Heart left ventricle (tissue), 16 donors: ENCODE measurements at regions not wholly inside any gene's neighbourhood (a gene's known extent, or its start where the extent isn't known, plus 50 kb on each side); places are given as distances from the start of the nearest gene placed in this dataset.

ENCODE experiments used
- ATAC-seq, 4 donors: fragments of 200-7000 bp; cut with Tn5 transposase; one replicate each; pipeline ENCODE4 v1.9.1; 2020 to 2022; ENCODE audit warnings: moderate library complexity in 4 of 4, mild to moderate bottlenecking in 3 of 4, moderate number of reproducible peaks in 1 of 4
- DNase-seq, 5 donors: peaks; one replicate each; pipeline ENCODE4 v3.0.0-alpha.2; 2020
- H3K27ac ChIP-seq, 12 donors: fragments of 200-600 bp; sonication (generic) in 4 of 12; one replicate each; pipeline versions ENCODE4 v1.5.0 to v1.8.0; 2016 to 2022; ENCODE audit warnings: mild to moderate bottlenecking in 2 of 12
- H3K27me3 ChIP-seq, 9 donors: fragments of 200-600 bp; sonication (generic) in 2 of 9; one replicate each; pipeline versions ENCODE4 v1.5.1 to v1.8.0; 2016 to 2022; ENCODE audit warnings: mild to moderate bottlenecking in 3 of 9
- H3K36me3 ChIP-seq, 9 donors: fragments of 200-600 bp; sonication (generic) in 2 of 9; one replicate each; pipeline versions ENCODE4 v1.5.0 to v1.8.0; 2018 to 2022; ENCODE audit warnings: mild to moderate bottlenecking in 2 of 9
- H3K4me1 ChIP-seq, 12 donors: fragments of 200-600 bp; sonication (generic) in 4 of 12; one replicate each; pipeline versions ENCODE4 v1.5.0 to v1.8.0; 2016 to 2022; ENCODE audit warnings: mild to moderate bottlenecking in 3 of 12
- H3K4me3 ChIP-seq, 12 donors: fragments of 200-600 bp; sonication (generic) in 4 of 12; one replicate each; pipeline versions ENCODE4 v1.5.0 to v1.8.0; 2017 to 2022; ENCODE audit warnings: mild to moderate bottlenecking in 9 of 12, moderate library complexity in 4 of 12
- H3K9me3 ChIP-seq, 12 donors: fragments of 200-600 bp; sonication (generic) in 4 of 12; one replicate each; pipeline versions ENCODE4 v1.5.0 to v1.8.0; 2016 to 2022; ENCODE audit warnings: mild to moderate bottlenecking in 1 of 12
- CTCF ChIP-seq, 12 donors: fragments of 200-600 bp; sonication (generic) in 4 of 12; IDR thresholded peaks; one replicate each; pipeline versions ENCODE4 v1.5.0 to v1.8.0; 2018 to 2022; ENCODE audit warnings: antibody characterized with exemption in 12 of 12, mild to moderate bottlenecking in 5 of 12
- POLR2A ChIP-seq, 2 donors: fragments of 450-650 bp; IDR thresholded peaks; one replicate each; pipeline ENCODE4 v1.6.1; 2017; ENCODE audit warnings: antibody characterized with exemption in 2 of 2, mild to moderate bottlenecking in 2 of 2, moderate library complexity in 2 of 2
- WGBS, 4 donors: extraction: QIAGEN DNeasy Blood & Tissue Kit in 2 of 4; methylation state at CpG; one replicate each; pipeline versions ENCODE4 v1.1.5 to v1.1.7; 2013 to 2018; 5-methylcytosine and 5-hydroxymethylcytosine counted together
- intact Hi-C, 10 donors: fragments of 100-400 bp; cut with DNase I; formaldehyde crosslinking; loops; one replicate each; pipeline versions ENCODE4 v1.11.1 to v1.14.2; 2022
- donor health status: ischemic (EF 13 %, LVEDD 7.1; RV severe dilation, severe dysfunction).
- donor health status: healthy with polysubstance abuse.
- donor health status: DM: no; HTN: yes; CAD: no.
- donor health status: DM: no; HTN: no; CAD: no.
- donor health status: ischemic (EF 25% LVEDD 6.9; RV normal size, moderate dysfunction).
- donor health status: ischemic (EF 25% LVEDD 5.7; RV mildly dilated, moderate dysfunction).
- donor health status: healthy.
- donor health status: DM: yes; HTN: yes; CAD: no.
- donor health status: ischemic (EF 35%, LVEDD 5.7; RV mildly dilated, moderate dysfunction).
- donor health status: nonischemic (EF 11% LVEDD 7.7; RV severe dilation, severe dysfunction).
- donor health status: DM: yes; HTN: yes; CAD: no.
- donor health status: PGD.
- donor health status: ischemic (EF 29% LVEDD 5.4; RV normal size, mild dysfunction).
- donor health status: nonischemic (EF 23%, LVEDD 6.1; RV moderate dilation, normal function).

GRCh38 chr3:117556646-117557407 lies 847.2 kb downstream of the TUSC7 start:
- H3K27me3 ChIP-seq = no peaks in the 10 kb centered on the region
- ATAC-seq (no peak), DNase-seq (no peak)
- H3K4me1 ChIP-seq = no peaks in the 10 kb centered on the region
- TF ChIP-seq POLR2A (IDR thresholded peaks at IDR 0.05) = no peak
- TF ChIP-seq CTCF (IDR thresholded peaks at IDR 0.05) = no peak
- H3K9me3 ChIP-seq = no peaks in the 10 kb centered on the region
- no peak overlapping the region for H3K27ac ChIP-seq
- intact Hi-C loops = no loop called here
- H3K4me3 ChIP-seq = no peak overlapping the region
- H3K36me3 ChIP-seq = no peaks in the 10 kb centered on the region
- 62 to 71% (median 66%) methylated on average over 2 of the region's 2 CpGs for WGBS, 4 donors

DNA sequence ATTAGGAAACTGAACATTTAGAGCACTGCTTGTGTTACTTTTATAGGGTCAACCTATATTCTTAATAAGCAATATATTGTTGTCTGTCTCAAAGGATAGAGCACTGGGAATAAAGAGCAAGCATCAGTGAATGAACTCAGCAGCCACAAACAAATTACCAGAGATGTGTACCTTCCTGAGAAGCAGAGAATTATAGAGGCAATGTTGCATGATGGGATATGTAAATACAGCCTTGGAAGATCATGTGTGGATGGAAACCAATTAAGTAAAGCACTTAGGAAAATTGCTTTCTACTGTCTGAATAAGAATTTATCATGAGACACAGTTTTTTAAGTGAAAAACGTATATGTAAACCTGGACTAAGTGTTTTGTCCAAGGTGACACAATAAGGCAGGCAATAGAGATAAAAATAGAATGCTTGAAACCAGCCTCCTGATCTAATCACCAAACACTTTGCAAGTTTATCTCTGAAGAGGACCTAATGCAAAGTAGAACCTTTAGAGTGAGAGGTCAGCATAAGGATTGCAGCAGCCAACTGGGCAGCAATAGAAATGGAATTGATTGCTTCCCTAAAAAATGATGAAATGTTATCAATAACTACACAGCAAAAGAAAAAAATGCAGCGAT lies 848.0 kb downstream of the TUSC7 start:
- H3K4me1 ChIP-seq = no peaks in the 10 kb centered on the region
- no peaks in the 10 kb centered on the region for H3K27me3 ChIP-seq
- H3K27ac ChIP-seq = no peak overlapping the region
- H3K4me3 ChIP-seq = no peak overlapping the region
- no peaks in the 10 kb centered on the region for H3K36me3 ChIP-seq
- intact Hi-C loops = no loop called here
- TF ChIP-seq POLR2A (IDR thresholded peaks at IDR 0.05) (no peak), CTCF (IDR thresholded peaks at IDR 0.05) (no peak)
- 50 to 59% (median 52%) methylated on average over 2 of the region's 2 CpGs for WGBS, 4 donors
- no peak for DNase-seq
- no peaks in the 10 kb centered on the region for H3K9me3 ChIP-seq
- no peak for ATAC-seq

DNA sequence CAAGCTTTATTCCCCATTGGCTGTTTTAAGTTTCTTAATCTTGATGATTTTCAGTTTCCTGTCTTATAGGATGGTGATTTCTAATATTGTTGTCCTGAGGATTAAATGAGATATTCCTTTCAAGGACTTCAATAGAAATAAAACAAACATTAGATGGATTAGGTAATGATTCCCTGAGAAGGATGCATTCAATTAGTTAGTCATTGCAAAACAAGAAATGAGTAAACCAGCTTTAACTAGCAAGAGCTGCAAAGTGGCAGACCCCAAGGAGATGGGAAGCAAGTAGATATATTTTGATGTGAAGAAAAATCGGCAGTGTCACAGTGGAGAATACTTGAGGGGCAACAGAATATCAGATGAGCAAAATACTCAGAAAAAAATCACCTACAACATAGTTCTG lies 849.1 kb downstream of the TUSC7 start:
- Histone ChIP-seq H3K27me3 (no peaks in the 10 kb centered on the region), H3K27ac (no peak overlapping the region), H3K4me3 (no peak overlapping the region), H3K9me3 (no peaks in the 10 kb centered on the region), H3K4me1 (no peaks in the 10 kb centered on the region), H3K36me3 (no peaks in the 10 kb centered on the region)
- ATAC-seq = no peak
- intact Hi-C loops = no loop called here
- TF ChIP-seq POLR2A (IDR thresholded peaks at IDR 0.05) (no peak), CTCF (IDR thresholded peaks at IDR 0.05) (no peak)
- WGBS, 4 donors = 76 to 87% (median 84%) methylated on average over 1 of the region's 1 CpG
- no peak for DNase-seq

DNA sequence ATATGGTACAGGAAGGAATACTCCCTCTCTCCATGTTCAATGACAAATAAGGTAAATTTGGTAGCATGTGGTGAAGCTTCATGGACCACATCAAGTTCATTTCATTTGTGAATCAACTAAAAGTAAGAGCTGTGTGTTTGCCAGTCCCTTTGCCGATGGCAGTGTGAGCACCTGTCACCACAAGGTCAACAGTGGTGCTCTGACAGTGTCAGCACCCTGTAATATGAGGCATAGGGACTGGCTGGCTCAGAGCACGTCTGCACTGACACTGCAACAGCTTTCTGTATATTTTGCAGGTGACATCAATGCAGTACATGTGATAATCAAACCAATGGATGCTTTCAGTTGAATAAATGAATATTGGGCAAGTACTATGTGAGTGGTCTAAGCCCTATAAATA lies 852.4 kb downstream of the TUSC7 start:
- H3K27me3 ChIP-seq = no peaks in the 10 kb centered on the region
- H3K4me3 ChIP-seq = no peak overlapping the region
- no peak overlapping the region for H3K27ac ChIP-seq
- TF ChIP-seq CTCF (IDR thresholded peaks at IDR 0.05) = no peak
- no peak for TF ChIP-seq POLR2A (IDR thresholded peaks at IDR 0.05)
- H3K9me3 ChIP-seq = no peaks in the 10 kb centered on the region
- intact Hi-C loops = no loop called here
- no peaks in the 10 kb centered on the region for H3K4me1 ChIP-seq
- no peaks in the 10 kb centered on the region for H3K36me3 ChIP-seq
- 48 to 70% (median 50%) methylated on average over 2 of the region's 2 CpGs for WGBS, 4 donors
- no peak for DNase-seq
- no peak for ATAC-seq
